ENCODE measurements at regions not wholly inside any gene's neighbourhood (a gene's known extent, or its start where the extent isn't known, plus 50 kb on each side); places are given as distances from the start of the nearest gene placed in this dataset.

DNA sequence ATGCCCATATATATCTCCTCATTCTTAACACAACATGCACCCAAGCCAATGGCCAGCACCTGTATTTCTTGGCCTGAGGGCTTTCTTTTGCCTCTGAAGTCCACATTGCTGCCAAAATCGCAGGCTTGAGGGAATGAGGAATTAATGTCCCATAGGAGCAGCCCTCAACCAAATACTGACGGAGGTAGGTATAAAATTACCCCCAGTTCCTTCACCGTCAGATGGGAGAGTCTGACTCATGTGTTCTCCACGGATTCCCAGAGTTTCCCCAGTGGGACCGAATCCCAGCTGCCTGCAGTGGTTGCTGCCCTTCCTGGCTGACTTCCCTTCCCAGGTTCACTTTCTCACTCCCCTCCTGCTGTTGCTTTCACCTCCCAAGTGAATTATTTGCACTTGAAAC is 602.2 kb upstream of the NOX3 start:
- TF ChIP-seq, protein P1, sequence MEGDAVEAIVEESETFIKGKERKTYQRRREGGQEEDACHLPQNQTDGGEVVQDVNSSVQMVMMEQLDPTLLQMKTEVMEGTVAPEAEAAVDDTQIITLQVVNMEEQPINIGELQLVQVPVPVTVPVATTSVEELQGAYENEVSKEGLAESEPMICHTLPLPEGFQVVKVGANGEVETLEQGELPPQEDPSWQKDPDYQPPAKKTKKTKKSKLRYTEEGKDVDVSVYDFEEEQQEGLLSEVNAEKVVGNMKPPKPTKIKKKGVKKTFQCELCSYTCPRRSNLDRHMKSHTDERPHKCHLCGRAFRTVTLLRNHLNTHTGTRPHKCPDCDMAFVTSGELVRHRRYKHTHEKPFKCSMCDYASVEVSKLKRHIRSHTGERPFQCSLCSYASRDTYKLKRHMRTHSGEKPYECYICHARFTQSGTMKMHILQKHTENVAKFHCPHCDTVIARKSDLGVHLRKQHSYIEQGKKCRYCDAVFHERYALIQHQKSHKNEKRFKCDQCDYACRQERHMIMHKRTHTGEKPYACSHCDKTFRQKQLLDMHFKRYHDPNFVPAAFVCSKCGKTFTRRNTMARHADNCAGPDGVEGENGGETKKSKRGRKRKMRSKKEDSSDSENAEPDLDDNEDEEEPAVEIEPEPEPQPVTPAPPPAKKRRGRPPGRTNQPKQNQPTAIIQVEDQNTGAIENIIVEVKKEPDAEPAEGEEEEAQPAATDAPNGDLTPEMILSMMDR (IDR thresholded peaks at IDR 0.05; ENCODE audit: low read length), result no peak
- TF ChIP-seq EZH2 (optimal IDR thresholded peaks at IDR 0.05; ENCODE audit: low read depth, low read length), result no peak
- TF ChIP-seq EZH2phosphoT487 (IDR thresholded peaks at IDR 0.05; ENCODE audit: low read length), result no peak
